Ishikawa (cell line): ENCODE measurements at regions not wholly inside any gene's neighbourhood (a gene's known extent, or its start where the extent isn't known, plus 50 kb on each side); places are given as distances from the start of the nearest gene placed in this dataset.

Experiments
- CEBPB ChIP-seq: IDR thresholded peaks from 2 replicates; pipeline ENCODE4 v1.6.1; 2012
- CREB1 ChIP-seq: IDR thresholded peaks from 2 replicates; pipeline ENCODE4 v1.6.1; 2012; ENCODE audit warnings: low read depth
- EGR1 ChIP-seq: IDR thresholded peaks from 2 replicates; pipeline ENCODE4 v1.6.1; 2012
- EP300 ChIP-seq: IDR thresholded peaks from 2 replicates; pipeline ENCODE4 v1.6.1; 2012; ENCODE audit warnings: borderline replicate concordance
- FOXM1 ChIP-seq: IDR thresholded peaks from 2 replicates; pipeline ENCODE4 v1.6.1; 2012; ENCODE audit warnings: low read depth, borderline replicate concordance
- MAX ChIP-seq: IDR thresholded peaks from 2 replicates; pipeline ENCODE4 v1.6.1; 2012
- NFIC ChIP-seq: IDR thresholded peaks from 2 replicates; pipeline ENCODE4 v1.6.1; 2012
- RAD21 ChIP-seq: IDR thresholded peaks from 2 replicates; pipeline ENCODE4 v1.6.1; 2012; ENCODE audit warnings: low read depth
- REST ChIP-seq: IDR thresholded peaks from 2 replicates; pipeline ENCODE4 v1.6.1; 2012; ENCODE audit warnings: low read depth, mild to moderate bottlenecking
- TAF1 ChIP-seq: IDR thresholded peaks from 2 replicates; pipeline ENCODE4 v1.6.1; 2012; ENCODE audit warnings: low read depth, mild to moderate bottlenecking
- TCF12 ChIP-seq: IDR thresholded peaks from 2 replicates; pipeline ENCODE4 v1.6.1; 2012; ENCODE audit warnings: low read depth
- TEAD4 ChIP-seq: IDR thresholded peaks from 2 replicates; pipeline ENCODE4 v1.6.1; 2012
- YY1 ChIP-seq: IDR thresholded peaks from 2 replicates; pipeline ENCODE4 v1.6.1; 2012; ENCODE audit warnings: low read depth
- ZBTB7A ChIP-seq: IDR thresholded peaks from 2 replicates; pipeline ENCODE4 v1.6.1; 2012; ENCODE audit warnings: low read depth
- TF ChIP-seq, protein P1 (sequence below): IDR thresholded peaks from 2 replicates; pipeline ENCODE4 v1.6.1; 2012

DNA sequence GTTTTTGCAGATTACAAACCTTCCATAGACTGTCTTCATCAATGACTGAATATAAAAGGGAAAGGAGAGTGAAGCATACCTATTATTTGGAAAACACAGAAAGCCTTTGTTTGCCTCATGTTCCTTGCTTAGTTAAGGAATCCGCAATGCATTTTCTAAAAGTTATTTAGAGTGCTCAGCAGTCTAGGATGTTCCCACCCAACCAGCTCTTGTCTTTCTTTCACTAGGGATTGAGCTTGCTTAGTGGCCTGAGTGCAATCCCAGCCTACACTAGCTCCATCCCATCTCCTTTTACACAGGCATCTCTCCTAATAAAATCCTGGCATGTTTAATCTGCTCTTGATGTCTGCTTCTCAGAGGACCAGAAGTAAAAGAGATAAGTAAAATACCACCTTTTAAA is 850.5 kb upstream of the GJE1 start:
- no peak for TF ChIP-seq EP300
- no peak for TF ChIP-seq RAD21
- no peak for TF ChIP-seq REST
- TF ChIP-seq, protein P1, sequence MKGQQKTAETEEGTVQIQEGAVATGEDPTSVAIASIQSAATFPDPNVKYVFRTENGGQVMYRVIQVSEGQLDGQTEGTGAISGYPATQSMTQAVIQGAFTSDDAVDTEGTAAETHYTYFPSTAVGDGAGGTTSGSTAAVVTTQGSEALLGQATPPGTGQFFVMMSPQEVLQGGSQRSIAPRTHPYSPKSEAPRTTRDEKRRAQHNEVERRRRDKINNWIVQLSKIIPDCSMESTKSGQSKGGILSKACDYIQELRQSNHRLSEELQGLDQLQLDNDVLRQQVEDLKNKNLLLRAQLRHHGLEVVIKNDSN, result no peak
- no peak for TF ChIP-seq CREB1
- TF ChIP-seq NFIC, result no peak
- TF ChIP-seq YY1, result no peak

GRCh38 chr6:141269684-141270083 is 863.0 kb upstream of the GJE1 start:
- TF ChIP-seq EP300 (no peak), FOXM1 (no peak), EGR1 (no peak)

DNA sequence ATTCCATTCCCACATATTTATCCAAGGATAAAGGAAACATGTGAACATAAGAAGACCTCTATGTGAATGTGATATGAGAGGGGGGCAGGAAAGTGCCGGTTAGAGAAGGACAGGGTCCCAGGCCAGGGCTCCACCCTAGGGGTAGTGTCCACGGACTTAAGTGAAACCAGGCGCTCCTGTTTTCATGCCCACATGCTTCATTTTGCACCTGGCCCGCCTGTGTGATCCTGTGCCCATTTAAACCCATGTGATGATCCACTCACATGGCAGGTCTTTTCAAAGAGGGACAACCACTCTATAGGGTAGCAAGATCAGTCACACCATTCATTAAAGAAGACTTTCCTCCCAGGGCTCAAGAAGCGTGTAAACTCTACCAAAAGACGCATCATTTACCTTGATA is 865.3 kb upstream of the GJE1 start:
- TF ChIP-seq YY1 (no peak), TEAD4 (no peak), TCF12 (no peak), EP300 (no peak), ZBTB7A (no peak), CREB1 (no peak), NFIC (no peak), MAX (no peak), EGR1 (no peak), FOXM1 (no peak)
- TF ChIP-seq, protein P1, result no peak

GRCh38 chr6:141265756-141266623 is 866.7 kb upstream of the GJE1 start:
- TF ChIP-seq ZBTB7A (no peak), TEAD4 (no peak), RAD21 (no peak), FOXM1 (no peak), EGR1 (no peak)
- TF ChIP-seq, protein P1, result no peak

DNA sequence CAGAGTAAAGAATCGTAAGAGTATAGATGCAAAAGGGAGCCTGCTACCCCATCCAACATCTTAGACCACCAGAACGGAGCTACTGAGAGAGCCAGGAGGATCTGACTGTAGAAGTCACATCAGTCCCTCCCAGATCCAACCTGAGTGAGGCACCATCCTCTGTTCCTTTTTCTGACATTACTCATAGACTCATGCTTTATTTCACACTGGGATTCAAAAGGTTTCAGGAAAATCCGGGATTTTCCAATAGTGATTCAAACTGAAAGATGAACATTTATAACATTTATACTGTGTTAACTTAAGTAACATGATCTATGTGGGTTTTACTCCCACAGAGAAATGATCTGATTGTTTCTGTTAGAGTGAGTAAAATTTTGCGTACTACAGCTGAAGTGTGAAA is 868.6 kb upstream of the GJE1 start:
- TF ChIP-seq TAF1, result no peak
- no peak for TF ChIP-seq TCF12
- TF ChIP-seq REST, result no peak
- TF ChIP-seq MAX, result no peak
- TF ChIP-seq, protein P1, result no peak
- TF ChIP-seq TEAD4, result no peak
- TF ChIP-seq NFIC, result no peak
- TF ChIP-seq RAD21, result no peak
- TF ChIP-seq FOXM1, result no peak
- TF ChIP-seq CREB1, result no peak
- TF ChIP-seq EGR1, result no peak
- no peak for TF ChIP-seq CEBPB
- TF ChIP-seq YY1, result no peak
- no peak for TF ChIP-seq EP300
- no peak for TF ChIP-seq ZBTB7A
